Chondrocyte (in vitro differentiated cells): ENCODE measurements at regions not wholly inside any gene's neighbourhood (a gene's known extent, or its start where the extent isn't known, plus 50 kb on each side); places are given as distances from the start of the nearest gene placed in this dataset.

Source experiments
- DNase-seq: peaks from one replicate; pipeline ENCODE4 v3.0.0; 2021; ENCODE audit warnings: mixed read lengths, low spot score
- H3K27ac Mint-ChIP-seq: one replicate; pipeline ENCODE4 v1.8.0; 2021; ENCODE audit warnings: mild to moderate bottlenecking, moderate library complexity, mixed read lengths; ENCODE audit not compliant: unreplicated experiment
- H3K27me3 Mint-ChIP-seq: 2 replicates; pipeline ENCODE4 v1.8.0; 2021; ENCODE audit warnings: low read depth, mixed read lengths
- H3K36me3 Mint-ChIP-seq: 2 replicates; pipeline ENCODE4 v1.8.0; 2021; ENCODE audit warnings: low read depth, mixed read lengths
- H3K4me1 Mint-ChIP-seq: 2 replicates; pipeline ENCODE4 v1.8.0; 2021; ENCODE audit warnings: low read depth, mild to moderate bottlenecking, mixed read lengths
- H3K4me3 Mint-ChIP-seq: one replicate; pipeline ENCODE4 v1.8.0; 2021; ENCODE audit warnings: mild to moderate bottlenecking, moderate library complexity, mixed read lengths; ENCODE audit not compliant: unreplicated experiment
- H3K9me3 Mint-ChIP-seq: 2 replicates; pipeline ENCODE4 v1.8.0; 2021; ENCODE audit warnings: low read depth, mixed read lengths
- TF ChIP-seq, protein P1 (sequence below): fragments of 200-600 bp; sonication (generic); IDR thresholded peaks from 2 replicates; pipeline ENCODE4 v1.5.0; 2021; ENCODE audit warnings: antibody characterized with exemption, mild to moderate bottlenecking, moderate library complexity

DNA sequence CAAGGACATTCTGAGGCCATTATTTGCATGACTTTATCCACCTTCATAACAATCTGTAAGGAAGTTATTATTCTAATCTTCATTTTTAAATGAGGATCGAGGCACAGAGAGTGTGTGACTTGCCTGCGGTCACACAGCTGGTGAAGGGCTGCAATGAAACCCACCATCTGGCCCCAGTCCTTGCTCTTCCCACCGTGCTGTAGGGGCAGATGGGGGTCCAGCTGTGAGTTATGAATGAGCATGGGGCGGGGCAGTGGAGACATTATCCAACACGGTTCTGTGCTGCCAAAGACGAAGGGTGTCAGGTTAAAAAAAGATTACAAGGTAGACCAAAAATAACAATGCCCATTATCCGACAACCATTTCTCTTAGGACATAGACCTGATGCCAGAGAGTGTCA, 417.5 kb upstream of the MGMT start:
- no peak overlapping the region for H3K4me3 Mint-ChIP-seq
- no peaks in the 10 kb centered on the region for H3K36me3 Mint-ChIP-seq
- no peaks in the 10 kb centered on the region for H3K27me3 Mint-ChIP-seq
- TF ChIP-seq, protein P1, sequence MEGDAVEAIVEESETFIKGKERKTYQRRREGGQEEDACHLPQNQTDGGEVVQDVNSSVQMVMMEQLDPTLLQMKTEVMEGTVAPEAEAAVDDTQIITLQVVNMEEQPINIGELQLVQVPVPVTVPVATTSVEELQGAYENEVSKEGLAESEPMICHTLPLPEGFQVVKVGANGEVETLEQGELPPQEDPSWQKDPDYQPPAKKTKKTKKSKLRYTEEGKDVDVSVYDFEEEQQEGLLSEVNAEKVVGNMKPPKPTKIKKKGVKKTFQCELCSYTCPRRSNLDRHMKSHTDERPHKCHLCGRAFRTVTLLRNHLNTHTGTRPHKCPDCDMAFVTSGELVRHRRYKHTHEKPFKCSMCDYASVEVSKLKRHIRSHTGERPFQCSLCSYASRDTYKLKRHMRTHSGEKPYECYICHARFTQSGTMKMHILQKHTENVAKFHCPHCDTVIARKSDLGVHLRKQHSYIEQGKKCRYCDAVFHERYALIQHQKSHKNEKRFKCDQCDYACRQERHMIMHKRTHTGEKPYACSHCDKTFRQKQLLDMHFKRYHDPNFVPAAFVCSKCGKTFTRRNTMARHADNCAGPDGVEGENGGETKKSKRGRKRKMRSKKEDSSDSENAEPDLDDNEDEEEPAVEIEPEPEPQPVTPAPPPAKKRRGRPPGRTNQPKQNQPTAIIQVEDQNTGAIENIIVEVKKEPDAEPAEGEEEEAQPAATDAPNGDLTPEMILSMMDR, result no peak
- no peaks in the 10 kb centered on the region for H3K9me3 Mint-ChIP-seq
- H3K27ac Mint-ChIP-seq, result no peak overlapping the region
- no peak for DNase-seq
- H3K4me1 Mint-ChIP-seq, result peaks cover 3% of the 10 kb centered on the region

DNA sequence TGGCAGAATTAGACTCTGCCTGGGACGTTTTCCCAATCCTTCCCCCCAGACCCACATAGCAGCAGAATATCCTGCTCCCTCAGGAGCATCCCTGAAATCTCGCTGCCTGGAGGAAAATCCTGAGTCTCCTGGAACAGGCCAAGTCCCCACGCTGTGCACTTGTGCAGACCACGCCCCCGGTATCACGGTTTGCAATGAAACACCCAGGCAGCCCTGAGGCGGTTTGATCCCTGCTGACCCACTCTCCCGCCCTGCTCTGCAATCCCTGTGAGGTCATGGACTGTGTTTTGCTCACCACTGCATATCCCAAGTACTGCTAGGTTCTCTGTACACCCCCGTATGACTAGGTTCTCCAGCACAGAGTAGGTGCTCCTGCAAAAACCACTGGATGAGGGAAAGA, 411.8 kb upstream of the MGMT start:
- Mint-ChIP-seq H3K4me3 (no peak overlapping the region), H3K4me1 (no peaks in the 10 kb centered on the region), H3K9me3 (no peaks in the 10 kb centered on the region), H3K27me3 (peaks cover 1% of the 10 kb centered on the region), H3K27ac (no peak overlapping the region), H3K36me3 (no peaks in the 10 kb centered on the region)
- TF ChIP-seq, protein P1, result no peak
- DNase-seq, result no peak

DNA sequence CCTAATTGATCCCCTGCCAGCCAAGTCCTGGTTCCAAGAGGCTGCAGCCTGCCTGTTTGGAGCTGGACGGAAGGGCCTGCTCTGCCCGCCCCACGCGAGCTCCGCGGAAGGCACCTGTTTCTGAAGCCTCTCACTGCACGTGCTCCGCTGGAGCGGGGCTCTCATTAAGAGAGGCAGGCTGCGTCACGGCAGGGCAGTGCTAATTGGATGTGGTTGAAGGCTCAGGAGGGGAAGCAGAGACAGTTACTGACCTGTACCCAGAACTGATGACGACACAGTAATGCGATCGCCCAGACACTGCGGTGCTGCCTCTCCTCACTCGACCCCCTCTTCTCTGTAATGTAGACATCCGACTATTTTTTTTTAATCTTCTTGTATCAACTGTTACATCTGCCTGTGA, 411.1 kb upstream of the MGMT start:
- Mint-ChIP-seq H3K27me3 (peaks cover 1% of the 10 kb centered on the region), H3K27ac (no peak overlapping the region)

DNA sequence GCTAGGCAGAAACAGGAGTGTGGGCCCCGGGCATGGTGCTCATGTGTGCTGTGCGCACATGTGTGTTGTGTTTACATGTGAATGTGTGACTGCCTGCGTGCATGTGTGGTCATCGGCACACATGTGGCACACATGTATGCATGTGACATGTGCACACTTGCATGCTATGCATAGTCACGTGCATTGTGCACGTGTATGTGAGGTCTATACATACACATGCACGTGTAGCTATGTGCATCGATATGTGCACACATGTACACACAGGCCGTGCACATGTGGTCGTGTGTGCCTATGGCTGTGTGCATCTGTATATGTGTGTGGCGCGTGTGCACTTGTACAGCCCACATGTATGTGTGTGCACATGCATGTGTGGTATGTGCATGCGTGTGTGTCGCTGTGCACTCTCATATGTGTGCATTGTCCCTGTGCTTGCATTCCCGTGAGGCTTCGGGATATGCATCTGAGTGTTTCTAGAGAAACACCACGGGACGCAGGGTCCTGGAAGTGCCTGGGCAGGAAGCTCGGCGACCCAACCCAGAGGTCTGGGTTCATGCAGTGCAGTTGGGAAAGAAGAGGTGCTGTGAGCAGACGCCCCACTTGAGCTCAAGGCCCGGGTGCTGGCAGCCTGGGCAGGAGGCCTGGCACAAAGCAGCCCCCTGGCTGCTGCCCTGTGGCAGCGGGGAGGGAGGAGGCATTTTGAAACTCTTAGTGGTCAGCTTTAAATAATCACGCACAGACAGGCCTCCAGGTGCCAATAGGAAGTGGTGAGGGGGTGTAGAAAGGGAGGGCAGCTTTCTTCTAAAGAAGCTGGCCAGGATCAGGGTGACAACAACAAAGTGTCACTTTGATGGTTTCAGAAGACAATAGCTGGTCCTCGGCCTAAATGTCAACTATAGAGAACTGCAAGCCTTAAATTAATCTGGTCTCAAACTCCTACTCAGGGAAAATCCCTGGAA, 410.0 kb upstream of the MGMT start:
- H3K4me3 Mint-ChIP-seq, result no peak overlapping the region
- no peak overlapping the region for H3K27ac Mint-ChIP-seq
- no peaks in the 10 kb centered on the region for H3K4me1 Mint-ChIP-seq
- H3K9me3 Mint-ChIP-seq, result no peaks in the 10 kb centered on the region
- peaks cover 1% of the 10 kb centered on the region for H3K27me3 Mint-ChIP-seq
- DNase-seq, result no peak
- no peaks in the 10 kb centered on the region for H3K36me3 Mint-ChIP-seq
- TF ChIP-seq, protein P1, result no peak

More for the DNA sequence above, 411.1 kb upstream of the MGMT start:
- Mint-ChIP-seq H3K4me1 (no peaks in the 10 kb centered on the region), H3K4me3 (no peak overlapping the region), H3K36me3 (no peaks in the 10 kb centered on the region), H3K9me3 (no peaks in the 10 kb centered on the region)
- TF ChIP-seq, protein P1, result no peak
- no peak for DNase-seq

DNA sequence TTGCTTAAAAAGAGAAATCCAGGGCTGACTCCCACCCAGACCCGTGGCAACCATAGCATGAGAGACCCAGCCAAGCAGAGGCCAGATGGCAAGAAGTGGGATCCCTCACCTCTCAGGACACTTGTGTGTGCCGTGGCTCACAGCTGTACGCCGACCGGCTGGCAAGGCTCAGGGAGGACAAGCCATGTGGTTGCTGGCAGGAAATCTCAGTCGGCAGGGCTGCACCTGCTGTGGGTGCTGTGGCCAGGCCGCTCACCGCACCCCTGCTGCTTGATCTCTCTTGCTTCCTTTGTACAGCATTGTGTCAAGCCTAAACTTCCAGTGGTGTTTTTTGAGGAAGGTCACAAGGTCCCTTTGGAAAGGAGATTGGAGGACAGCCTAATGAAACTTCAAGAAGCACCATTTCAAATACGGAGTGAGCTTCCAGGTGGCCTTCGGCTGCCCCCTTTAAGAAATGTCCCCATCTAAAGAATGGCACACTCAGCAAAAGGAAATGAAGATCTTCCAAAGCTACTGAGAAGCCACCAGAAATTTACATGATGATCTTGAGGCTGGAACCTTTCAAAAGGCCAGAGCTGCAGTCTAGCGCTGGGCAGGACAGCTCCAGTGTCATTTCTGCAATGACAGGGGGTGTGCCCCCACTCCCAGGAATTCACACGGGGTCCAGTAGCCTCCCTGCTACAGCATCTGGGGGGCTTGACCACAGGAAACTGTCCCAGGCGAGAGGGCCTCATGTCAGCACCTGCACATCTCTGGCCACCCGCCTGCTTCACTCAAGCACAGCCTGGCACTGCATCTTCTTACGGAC, 409.0 kb upstream of the MGMT start:
- DNase-seq, result no peak
- Mint-ChIP-seq H3K27ac (no peak overlapping the region), H3K27me3 (peaks cover 1% of the 10 kb centered on the region), H3K4me1 (no peaks in the 10 kb centered on the region), H3K9me3 (no peaks in the 10 kb centered on the region), H3K4me3 (no peak overlapping the region), H3K36me3 (no peaks in the 10 kb centered on the region)
- TF ChIP-seq, protein P1, result no peak
